ENCODE measurements at regions not wholly inside any gene's neighbourhood (a gene's known extent, or its start where the extent isn't known, plus 50 kb on each side); places are given as distances from the start of the nearest gene placed in this dataset.

DNA sequence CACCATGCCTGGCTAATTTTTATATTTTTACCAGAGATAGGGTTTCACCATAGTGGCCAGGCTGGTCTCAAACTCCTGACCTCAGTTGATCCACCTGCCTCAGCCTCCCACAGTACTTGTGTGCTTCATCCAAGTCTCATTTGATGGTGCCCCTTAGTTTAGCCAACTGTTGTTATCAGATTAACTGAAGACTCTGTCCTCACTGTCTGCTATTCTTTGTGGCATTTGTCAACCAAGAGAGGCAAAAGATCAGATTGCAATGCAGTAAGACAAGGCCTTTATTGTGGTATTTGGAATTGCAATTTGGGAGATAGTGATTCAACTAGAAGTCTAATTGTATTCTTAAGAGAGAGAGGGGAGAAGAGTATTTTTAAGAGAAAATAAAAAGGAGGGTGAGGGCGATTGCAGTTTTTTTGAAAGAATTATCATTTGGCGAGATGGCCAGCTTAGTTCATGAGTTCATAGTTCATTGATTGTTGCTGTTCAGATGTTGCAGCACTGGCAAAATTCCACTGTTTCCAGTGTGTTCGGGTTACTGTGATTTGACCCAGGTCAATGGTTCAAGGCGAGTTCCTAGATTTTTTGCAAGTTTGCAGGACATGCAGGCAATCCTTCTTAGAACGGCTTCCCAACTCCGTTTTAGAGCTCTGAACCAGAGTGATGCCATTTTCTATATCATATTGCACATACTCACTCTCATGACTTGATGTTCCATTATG, 1156.9 kb downstream of the CDH9 start:
- intact Hi-C loops (cut with micrococcal nuclease): no loop called here
- Mint-ChIP-seq H3K27ac (no peak overlapping the region), H3K36me3 (ENCODE audit: low read depth) (no peaks in the 10 kb centered on the region), H3K4me1 (no peaks in the 10 kb centered on the region), H3K9me3 (peaks cover 9% of the 10 kb centered on the region), H3K4me3 (no peak overlapping the region), H3K27me3 (no peaks in the 10 kb centered on the region)
- DNase-seq: no peak

DNA sequence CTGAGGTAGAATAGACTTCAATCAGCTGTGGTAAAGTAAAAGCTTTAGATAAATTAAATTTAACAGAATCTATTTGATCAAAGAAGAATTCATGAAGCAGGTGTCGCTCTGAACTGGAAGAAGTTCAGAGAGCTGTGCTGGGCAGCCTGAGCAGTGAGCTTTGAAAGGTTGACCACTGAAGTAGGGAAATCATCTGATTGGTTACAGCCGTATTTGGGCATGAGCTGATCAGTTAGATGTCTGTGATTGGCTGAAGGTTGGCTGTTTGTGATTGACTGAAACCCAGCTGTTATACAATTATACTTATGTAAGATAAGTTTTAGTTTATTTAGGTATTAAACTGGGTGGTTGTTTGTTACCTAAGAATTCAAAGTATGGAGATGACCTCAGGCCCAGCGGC, 1174.6 kb downstream of the CDH9 start:
- Mint-ChIP-seq H3K4me3 (no peak overlapping the region), H3K27ac (no peak overlapping the region)

GRCh38 chr5:25862276-25862675, 1176.1 kb downstream of the CDH9 start:
- H3K27me3 Mint-ChIP-seq: no peaks in the 10 kb centered on the region
- no peak overlapping the region for H3K4me3 Mint-ChIP-seq
- DNase-seq: no peak
- peaks cover 18% of the 10 kb centered on the region for H3K9me3 Mint-ChIP-seq
- no peaks in the 10 kb centered on the region for H3K4me1 Mint-ChIP-seq
- H3K36me3 Mint-ChIP-seq (ENCODE audit: low read depth): no peaks in the 10 kb centered on the region
- intact Hi-C loops (cut with micrococcal nuclease): no loop called here
- no peak overlapping the region for H3K27ac Mint-ChIP-seq

More for the DNA sequence above, 1174.6 kb downstream of the CDH9 start:
- Mint-ChIP-seq H3K27me3 (no peaks in the 10 kb centered on the region), H3K9me3 (peaks cover 15% of the 10 kb centered on the region), H3K4me1 (no peaks in the 10 kb centered on the region), H3K36me3 (ENCODE audit: low read depth) (no peaks in the 10 kb centered on the region)
- intact Hi-C loops (cut with micrococcal nuclease): no loop called here
- DNase-seq: no peak

- Mint-ChIP-seq H3K4me3 (no peak overlapping the region), H3K9me3 (peaks cover 12% of the 10 kb centered on the region), H3K36me3 (ENCODE audit: low read depth) (no peaks in the 10 kb centered on the region), H3K4me1 (no peaks in the 10 kb centered on the region), H3K27me3 (no peaks in the 10 kb centered on the region), H3K27ac (no peak overlapping the region)
- DNase-seq: no peak
- intact Hi-C loops (cut with micrococcal nuclease): no loop called here
Observed at GRCh38 chr5:25858019-25858418, 1180.4 kb downstream of the CDH9 start.

DNA sequence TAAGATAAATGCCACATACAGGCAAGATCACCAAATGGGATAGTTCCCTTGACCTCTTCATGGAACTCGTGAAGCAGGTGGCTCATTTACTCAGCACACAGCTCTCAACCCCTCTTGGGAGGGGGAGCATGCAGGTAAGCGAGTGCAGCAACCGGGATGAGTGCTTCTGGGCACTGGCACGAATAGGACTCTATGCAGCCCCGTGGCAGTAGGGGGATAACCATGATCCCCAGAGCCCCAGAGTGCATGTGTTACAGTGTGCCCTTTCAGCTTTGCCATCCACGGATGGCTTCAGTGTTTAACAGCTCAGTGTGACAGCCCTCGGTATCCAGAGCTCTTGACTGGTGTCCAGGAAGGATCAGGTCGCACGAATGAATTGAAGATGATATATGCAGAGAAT, 1187.1 kb downstream of the CDH9 start:
- intact Hi-C loops (cut with micrococcal nuclease): no loop called here
- Mint-ChIP-seq H3K4me3 (no peak overlapping the region), H3K27ac (no peak overlapping the region), H3K36me3 (ENCODE audit: low read depth) (no peaks in the 10 kb centered on the region), H3K27me3 (no peaks in the 10 kb centered on the region), H3K4me1 (no peaks in the 10 kb centered on the region), H3K9me3 (peaks cover 8% of the 10 kb centered on the region)
- no peak for DNase-seq

DNA sequence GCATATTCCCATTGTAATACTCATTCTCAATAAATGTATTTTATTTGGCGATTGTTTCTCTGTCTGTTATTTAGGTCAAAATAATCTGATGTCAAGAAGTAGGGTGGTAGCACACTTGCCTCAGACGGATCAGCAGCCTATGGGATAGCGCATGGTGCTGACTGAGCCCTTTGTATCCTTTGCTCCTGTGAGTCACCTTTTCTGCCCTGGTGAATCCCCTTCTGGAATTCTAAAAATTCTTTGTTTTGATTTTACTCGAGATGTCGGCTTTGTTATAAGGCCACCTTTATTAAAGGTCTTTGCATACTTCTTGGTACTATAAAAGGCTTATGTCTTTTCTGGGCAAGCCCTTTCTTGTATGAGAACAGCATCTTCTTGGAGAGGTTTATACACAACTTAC, 1187.8 kb downstream of the CDH9 start:
- intact Hi-C loops (cut with micrococcal nuclease): no loop called here
- Mint-ChIP-seq H3K27ac (no peak overlapping the region), H3K4me1 (no peaks in the 10 kb centered on the region), H3K27me3 (no peaks in the 10 kb centered on the region), H3K9me3 (peaks cover 9% of the 10 kb centered on the region), H3K36me3 (ENCODE audit: low read depth) (no peaks in the 10 kb centered on the region), H3K4me3 (no peak overlapping the region)
- no peak for DNase-seq

- peaks cover 9% of the 10 kb centered on the region for H3K9me3 Mint-ChIP-seq
- H3K27ac Mint-ChIP-seq: no peak overlapping the region
- H3K4me1 Mint-ChIP-seq: no peaks in the 10 kb centered on the region
- no peak overlapping the region for H3K4me3 Mint-ChIP-seq
- intact Hi-C loops (cut with micrococcal nuclease): no loop called here
- no peak for DNase-seq
- no peaks in the 10 kb centered on the region for H3K27me3 Mint-ChIP-seq
- H3K36me3 Mint-ChIP-seq (ENCODE audit: low read depth): no peaks in the 10 kb centered on the region
Observed at GRCh38 chr5:25849270-25849669, 1189.1 kb downstream of the CDH9 start.

- no peak for DNase-seq
- H3K27me3 Mint-ChIP-seq: no peaks in the 10 kb centered on the region
- intact Hi-C loops (cut with micrococcal nuclease): no loop called here
- H3K9me3 Mint-ChIP-seq: peaks cover 4% of the 10 kb centered on the region
- H3K4me1 Mint-ChIP-seq: no peaks in the 10 kb centered on the region
- no peak overlapping the region for H3K27ac Mint-ChIP-seq
- H3K4me3 Mint-ChIP-seq: no peak overlapping the region
- H3K36me3 Mint-ChIP-seq (ENCODE audit: low read depth): no peaks in the 10 kb centered on the region
Observed at GRCh38 chr5:25823330-25823873, 1178.6 kb upstream of the CDH10 start.
